HG02798 (cell line): ENCODE measurements at regions not wholly inside any gene's neighbourhood (a gene's known extent, or its start where the extent isn't known, plus 50 kb on each side); places are given as distances from the start of the nearest gene placed in this dataset.

Experiments
- ATAC-seq: cut with Tn5 transposase; IDR thresholded peaks from one replicate; pipeline ENCODE4 v1.9.1; 2021; ENCODE audit warnings: mild to moderate bottlenecking; ENCODE audit not compliant: unreplicated experiment, poor library complexity

DNA sequence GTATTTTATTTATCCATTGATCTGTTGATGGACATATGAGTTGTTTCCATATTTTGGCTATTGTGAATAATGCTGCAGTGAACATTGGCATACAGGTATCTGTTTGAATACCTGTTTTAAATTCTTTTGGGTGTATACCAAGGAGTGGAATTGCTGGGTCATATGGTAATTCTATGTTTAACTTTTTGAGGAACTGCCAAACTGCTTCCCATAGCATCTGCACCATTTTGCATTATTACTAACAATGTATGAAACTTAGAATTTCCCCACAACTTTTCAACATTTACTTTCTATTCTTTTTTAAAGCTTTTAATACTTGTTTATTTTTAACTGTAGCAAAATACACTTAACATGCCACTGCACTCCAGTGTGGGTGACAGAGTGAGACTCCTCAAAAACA is 57.0 kb upstream of the MSN start:
- ATAC-seq, result no peak

GRCh38 chrX:65610040-65610439 is 57.4 kb upstream of the MSN start:
- ATAC-seq, result no peak

GRCh38 chrX:65609237-65609636 is 58.2 kb upstream of the MSN start:
- ATAC-seq, result no peak

DNA sequence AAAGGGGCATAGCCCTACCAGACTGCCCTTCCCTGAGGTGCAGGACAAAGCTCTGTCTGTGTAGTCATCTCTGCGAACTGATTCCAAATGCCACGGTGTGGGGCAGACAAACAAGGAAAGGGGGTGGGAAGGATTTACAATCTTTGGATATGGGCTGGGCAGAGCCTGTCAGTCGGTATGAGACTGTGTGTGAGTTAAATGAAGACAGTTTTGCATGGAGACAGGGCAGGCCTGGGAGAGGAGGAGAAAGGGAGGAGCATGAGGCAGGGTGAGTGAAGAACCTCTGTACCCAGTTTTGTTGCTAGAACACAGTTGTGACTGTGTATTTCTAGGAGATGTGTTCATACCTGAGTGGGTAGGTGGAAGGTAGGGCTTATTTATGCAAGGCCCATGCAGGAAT is 59.4 kb upstream of the MSN start:
- no peak for ATAC-seq

GRCh38 chrX:65607070-65607742 is 60.2 kb upstream of the MSN start:
- peak; percentile 61 for ATAC-seq

- no peak for ATAC-seq
These were observed 65.3 kb upstream of the MSN start for GRCh38 chrX:65602221-65602560.

DNA sequence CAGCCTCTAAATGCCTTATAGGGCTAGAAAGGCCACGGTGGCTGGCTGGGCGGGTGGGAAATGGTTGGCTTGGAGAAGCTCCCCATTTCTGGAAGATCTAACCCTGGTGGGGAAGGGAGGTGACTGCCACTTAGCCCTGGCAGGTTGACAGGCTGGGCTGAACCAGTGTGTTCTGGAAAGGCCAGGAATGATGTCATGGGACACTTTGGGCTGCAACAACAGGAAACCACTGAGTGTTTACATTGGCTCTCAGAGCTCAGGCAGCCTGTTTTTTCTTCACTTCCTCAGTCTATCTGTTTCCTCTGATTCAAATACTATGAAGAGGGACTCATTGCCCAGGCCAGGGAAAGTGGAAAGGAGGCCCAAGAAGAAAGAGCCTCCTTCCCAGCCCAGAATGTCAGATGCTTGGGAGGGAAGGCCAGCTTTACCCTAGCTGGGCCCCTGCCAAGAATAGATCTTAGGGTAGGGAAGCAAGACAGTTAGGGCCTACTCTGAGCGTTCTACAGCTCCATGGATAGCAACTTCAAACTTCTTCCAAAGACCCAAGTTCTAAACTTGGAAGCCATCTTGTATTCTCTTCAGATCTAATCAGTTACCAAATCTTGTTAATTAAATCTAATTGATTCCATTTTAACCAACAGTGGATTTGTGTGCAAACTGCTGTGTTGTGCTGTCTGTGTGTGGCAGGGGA is 65.8 kb upstream of the MSN start:
- ATAC-seq, result no peak

- ATAC-seq, result no peak
These were observed 66.3 kb upstream of the MSN start for GRCh38 chrX:65601126-65601525.

GRCh38 chrX:65600106-65600505 is 65.5 kb upstream of the LAS1L start:
- no peak for ATAC-seq

- ATAC-seq, result no peak
These were observed 64.1 kb upstream of the LAS1L start for GRCh38 chrX:65598559-65599147.

GRCh38 chrX:65596270-65597034 is 61.9 kb upstream of the LAS1L start:
- ATAC-seq, result peak; percentile 73

GRCh38 chrX:65595460-65595876 is 60.9 kb upstream of the LAS1L start:
- ATAC-seq, result peak; percentile 86

GRCh38 chrX:65591206-65591605 is 56.6 kb upstream of the LAS1L start:
- ATAC-seq, result no peak

DNA sequence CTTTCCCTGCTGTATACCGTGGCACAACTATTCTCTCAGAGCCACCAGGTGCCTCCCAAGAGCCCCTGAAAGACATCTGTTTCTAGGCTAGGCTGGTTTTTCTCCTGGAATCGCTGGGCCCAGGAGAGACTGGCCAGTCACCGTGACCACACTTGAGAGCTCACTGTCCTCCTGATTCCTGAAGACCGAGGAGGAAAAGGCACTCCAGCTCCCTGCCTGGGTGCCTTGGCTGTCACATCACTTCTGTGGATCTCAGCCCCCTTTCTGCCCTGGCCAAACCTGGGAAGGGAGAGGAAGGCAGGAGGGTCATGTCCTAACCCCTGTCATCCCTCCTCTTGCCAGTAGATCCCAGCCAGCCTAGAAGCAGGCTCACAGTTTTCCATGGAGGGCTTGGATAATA is 54.7 kb upstream of the LAS1L start:
- no peak for ATAC-seq

DNA sequence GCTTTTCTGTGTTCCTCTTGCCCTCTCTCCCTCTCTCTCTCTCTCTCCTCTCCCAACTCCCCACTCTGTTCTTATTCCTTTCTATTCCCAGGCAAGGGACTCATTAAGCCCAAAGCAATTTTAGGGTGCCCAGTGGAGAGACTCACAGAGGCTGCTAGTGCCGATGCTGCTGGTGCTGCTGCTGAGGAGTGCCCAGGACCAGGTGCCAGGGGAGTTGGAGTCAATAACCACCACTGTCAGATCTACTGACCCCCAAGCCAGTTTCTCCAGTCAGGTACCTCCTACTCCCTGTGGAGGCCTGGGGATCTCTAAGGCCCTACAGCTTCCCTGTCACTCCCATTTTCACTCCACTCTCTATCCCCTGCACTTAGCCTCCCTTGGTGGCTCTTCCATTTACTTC is 54.2 kb upstream of the LAS1L start:
- no peak for ATAC-seq

- no peak for ATAC-seq
These were observed 53.3 kb upstream of the LAS1L start for GRCh38 chrX:65587616-65588526.

DNA sequence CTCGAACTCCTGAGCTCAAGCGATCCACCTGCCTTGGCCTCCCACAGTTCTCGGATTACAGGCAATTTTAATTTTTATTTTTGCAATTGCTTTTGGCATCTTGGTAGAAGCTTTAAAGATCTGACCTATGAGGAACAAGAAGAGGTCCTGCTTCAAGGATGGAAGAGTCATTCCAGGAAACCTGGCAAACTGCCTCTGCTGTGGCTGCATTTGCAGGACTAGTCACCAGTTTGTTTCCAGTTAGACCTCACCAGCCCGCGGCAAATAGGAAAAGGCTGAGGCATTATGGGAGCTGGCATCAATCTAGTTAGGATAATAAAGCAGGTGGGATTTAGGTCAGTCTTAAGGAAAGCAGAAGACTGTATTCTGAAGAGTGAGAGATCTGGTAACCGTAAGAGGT is 51.9 kb upstream of the LAS1L start:
- ATAC-seq, result no peak

DNA sequence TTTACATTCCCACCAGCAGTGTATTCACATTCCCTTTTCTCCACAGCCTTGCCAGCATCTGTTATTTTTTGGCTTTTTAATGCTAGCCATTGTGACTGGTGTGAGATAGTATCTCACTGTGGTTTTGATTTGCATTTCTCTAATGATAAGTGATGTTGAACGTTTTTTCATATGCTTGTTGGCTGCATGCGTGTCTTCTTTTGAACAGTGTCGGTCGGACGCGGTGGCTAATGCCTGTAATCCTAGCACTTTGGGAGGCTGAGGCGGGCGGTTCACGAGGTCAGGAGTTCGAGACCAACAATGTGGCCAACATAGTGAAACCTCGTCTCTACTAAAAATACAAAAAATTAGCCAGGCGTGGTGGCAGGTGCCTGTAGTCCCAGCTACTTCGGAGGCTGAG is 50.6 kb upstream of the LAS1L start:
- ATAC-seq, result peak; percentile 55
